Fibroblast of lung (primary cell): ENCODE measurements at regions not wholly inside any gene's neighbourhood (a gene's known extent, or its start where the extent isn't known, plus 50 kb on each side); places are given as distances from the start of the nearest gene placed in this dataset.

Source experiments
- DNase-seq, 2 donors: peaks; one replicate each; pipeline versions ENCODE4 v3.0.0 to v3.0.0-alpha.2; 2010; ENCODE audit warnings: low read depth in 2 of 2
- H2AFZ ChIP-seq: 2 replicates; pipeline ENCODE4 v1.5.1; 2012; ENCODE audit warnings: low read length, control low read depth, inconsistent platforms
- H3K27ac ChIP-seq: 2 replicates; pipeline ENCODE4 v1.5.1; 2011; ENCODE audit warnings: low read length, control low read depth; ENCODE audit not compliant: insufficient read depth
- H3K27me3 ChIP-seq: 2 replicates; pipeline ENCODE4 v1.5.1; 2011; ENCODE audit warnings: mild to moderate bottlenecking, low read length; ENCODE audit not compliant: control insufficient read depth, insufficient read depth
- H3K36me3 ChIP-seq: 2 replicates; pipeline ENCODE4 v1.5.1; 2011; ENCODE audit warnings: low read length; ENCODE audit not compliant: control insufficient read depth, insufficient read depth
- H3K4me1 ChIP-seq: 2 replicates; pipeline ENCODE4 v1.5.1; 2011; ENCODE audit warnings: low read length; ENCODE audit not compliant: control insufficient read depth, insufficient read depth; ENCODE audit errors: extremely low read depth
- H3K4me2 ChIP-seq: 2 replicates; pipeline ENCODE4 v1.5.1; 2011; ENCODE audit warnings: low read length, control low read depth; ENCODE audit not compliant: insufficient read depth; ENCODE audit errors: extremely low read depth
- H3K4me3 ChIP-seq, 4 experiments: fragments of 200-600 bp in 1 of 4; sonication (generic) in 1 of 4; replicated peaks in 1 of 4; 2 replicates each; pipeline ENCODE4 v1.5.1; 2011 to 2016; ENCODE audit warnings: low read length in 4 of 4, low read depth in 3 of 4, mild to moderate bottlenecking in 3 of 4, control low read depth in 2 of 4, inconsistent platforms in 1 of 4, mixed read lengths in 1 of 4; ENCODE audit not compliant: insufficient read depth in 1 of 4; ENCODE audit errors: control extremely low read depth in 1 of 4
- H3K79me2 ChIP-seq: 2 replicates; pipeline ENCODE4 v1.5.1; 2012; ENCODE audit warnings: mild to moderate bottlenecking, low read length, inconsistent platforms; ENCODE audit not compliant: control insufficient read depth, insufficient read depth
- H3K9ac ChIP-seq: 2 replicates; pipeline ENCODE4 v1.5.1; 2011; ENCODE audit warnings: mild to moderate bottlenecking, low read length, control low read depth; ENCODE audit not compliant: insufficient read depth
- H3K9me3 ChIP-seq: 2 replicates; pipeline ENCODE4 v1.5.1; 2012; ENCODE audit warnings: low read depth, low read length; ENCODE audit not compliant: control insufficient read depth, insufficient read depth
- H4K20me1 ChIP-seq: 2 replicates; pipeline ENCODE4 v1.5.1; 2011; ENCODE audit warnings: low read length; ENCODE audit not compliant: control insufficient read depth, insufficient read depth; ENCODE audit errors: extremely low read depth
- CTCF ChIP-seq, 2 donors: IDR thresholded peaks in 1 of 2; conservative IDR thresholded peaks in 1 of 2; 1 replicate in 1 of 2; 2 replicates in 1 of 2; pipeline ENCODE4 v1.5.1; 2011 to 2012; ENCODE audit warnings: low read length in 2 of 2, control low read depth in 1 of 2, inconsistent platforms in 1 of 2, low read depth in 1 of 2, mild to moderate bottlenecking in 1 of 2
- EZH2 ChIP-seq: IDR thresholded peaks from 2 replicates; pipeline ENCODE4 v1.5.1; 2012; ENCODE audit warnings: low read length, control low read depth, mild to moderate bottlenecking; ENCODE audit errors: missing control alignments

DNA sequence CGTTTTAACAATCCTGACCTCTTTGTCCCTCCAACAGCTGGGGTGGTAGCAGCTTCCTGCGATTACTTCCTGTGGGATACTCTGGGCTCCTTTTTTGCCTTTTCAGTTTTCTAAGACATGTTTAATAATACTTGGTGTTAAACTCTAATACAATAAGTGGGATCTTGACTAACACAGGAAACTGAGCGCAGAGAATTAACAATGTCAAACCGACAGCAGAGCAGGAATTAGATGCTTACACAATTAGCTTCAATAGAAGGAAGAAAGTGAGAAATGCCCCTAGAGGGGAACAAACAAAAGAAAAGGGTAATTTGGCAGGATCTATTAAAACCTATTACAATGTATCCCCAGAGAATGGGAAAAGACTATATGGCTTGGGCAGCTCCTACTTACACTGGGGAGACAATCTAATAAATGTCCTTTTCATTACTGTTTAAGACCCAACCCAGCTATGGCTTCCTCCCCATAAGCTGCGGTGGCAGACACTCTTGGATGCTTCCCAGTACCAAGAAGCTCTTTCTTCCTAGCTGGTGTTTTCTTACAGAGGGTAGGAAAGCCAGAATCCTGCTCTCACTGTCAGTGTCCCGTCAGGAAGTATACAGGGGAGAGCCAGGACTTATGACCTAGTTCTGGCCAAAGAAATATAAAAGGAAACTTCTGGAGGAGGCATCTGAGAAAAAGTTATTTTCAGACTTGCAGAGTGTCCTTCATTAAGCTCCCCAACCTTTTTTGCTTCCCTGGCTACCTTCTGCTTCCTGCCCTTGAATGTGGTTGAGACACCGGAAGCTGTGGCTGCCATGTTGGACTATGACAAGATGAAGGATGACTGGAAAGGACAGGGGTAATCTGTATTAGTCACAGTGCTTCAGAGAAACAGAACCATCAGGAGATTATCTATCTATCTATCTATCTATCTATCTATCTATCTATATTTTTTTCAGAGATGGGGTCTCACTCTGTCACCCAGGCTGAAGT is 194.1 kb upstream of the KBTBD8 start:
- no peaks in the 10 kb centered on the region for H3K36me3 ChIP-seq
- TF ChIP-seq EZH2 (no peak), CTCF (conservative IDR thresholded peaks at IDR 0.05 in 1 of 2, IDR thresholded peaks at IDR 0.05 in 1 of 2; ENCODE audit: low read depth in 1 of 2, low read length in 2 of 2) (no peak)
- no peak overlapping the region for H2AFZ ChIP-seq
- no peaks in the 10 kb centered on the region for H3K9me3 ChIP-seq
- H3K79me2 ChIP-seq = no peaks in the 10 kb centered on the region
- no peak for DNase-seq
- H3K9ac ChIP-seq = no peak overlapping the region
- H3K27ac ChIP-seq = no peak overlapping the region
- H4K20me1 ChIP-seq = no peaks in the 10 kb centered on the region
- H3K27me3 ChIP-seq = no peaks in the 10 kb centered on the region
- no peak overlapping the region for H3K4me3 ChIP-seq
- H3K4me1 ChIP-seq = peaks cover 3% of the 10 kb centered on the region
- no peak overlapping the region for H3K4me2 ChIP-seq

GRCh38 chr3:66808891-66809594 is 189.1 kb upstream of the KBTBD8 start:
- Histone ChIP-seq H2AFZ (no peak overlapping the region), H3K9ac (no peak overlapping the region), H3K9me3 (no peaks in the 10 kb centered on the region), H4K20me1 (no peaks in the 10 kb centered on the region), H3K27me3 (no peaks in the 10 kb centered on the region), H3K36me3 (no peaks in the 10 kb centered on the region), H3K27ac (no peak overlapping the region), H3K4me1 (no peaks in the 10 kb centered on the region), H3K4me2 (no peak overlapping the region), H3K79me2 (no peaks in the 10 kb centered on the region), H3K4me3 (no peak overlapping the region)
- DNase-seq = no peak
- TF ChIP-seq EZH2 (no peak), CTCF (conservative IDR thresholded peaks at IDR 0.05 in 1 of 2, IDR thresholded peaks at IDR 0.05 in 1 of 2; ENCODE audit: low read depth in 1 of 2, low read length in 2 of 2) (no peak)

DNA sequence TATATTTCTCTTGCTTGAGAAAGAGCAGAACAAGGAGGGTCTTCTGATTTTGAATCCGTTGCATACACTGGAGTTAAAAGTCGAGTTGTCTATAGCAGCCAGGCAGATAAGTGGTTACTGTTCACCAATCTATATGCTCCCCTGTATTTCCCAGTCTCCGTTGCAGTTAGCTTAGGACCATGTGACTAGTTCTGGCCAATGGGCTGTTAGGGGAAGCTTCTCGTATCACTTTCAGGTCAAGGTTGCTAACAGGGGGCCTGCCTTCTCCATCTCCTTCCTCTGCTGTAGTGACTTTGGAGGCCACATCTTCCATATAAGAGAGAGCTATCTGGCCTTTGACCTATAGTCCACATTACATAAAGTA is 188.5 kb upstream of the KBTBD8 start:
- no peak overlapping the region for H3K4me2 ChIP-seq
- DNase-seq = no peak
- H3K79me2 ChIP-seq = no peaks in the 10 kb centered on the region
- no peaks in the 10 kb centered on the region for H3K9me3 ChIP-seq
- no peaks in the 10 kb centered on the region for H3K36me3 ChIP-seq
- H3K9ac ChIP-seq = no peak overlapping the region
- TF ChIP-seq CTCF (conservative IDR thresholded peaks at IDR 0.05 in 1 of 2, IDR thresholded peaks at IDR 0.05 in 1 of 2; ENCODE audit: low read depth in 1 of 2, low read length in 2 of 2) (no peak), EZH2 (no peak)
- H3K4me1 ChIP-seq = no peaks in the 10 kb centered on the region
- H2AFZ ChIP-seq = no peak overlapping the region
- H4K20me1 ChIP-seq = no peaks in the 10 kb centered on the region
- no peaks in the 10 kb centered on the region for H3K27me3 ChIP-seq
- no peak overlapping the region for H3K4me3 ChIP-seq
- H3K27ac ChIP-seq = no peak overlapping the region
